Activated naive CD8-positive, alpha-beta T cell treated with anti-CD3 and anti-CD28 coated beads, Interleukin-2, amount 50 U/mL, for 24 hours (primary cell): ENCODE measurements at regions not wholly inside any gene's neighbourhood (a gene's known extent, or its start where the extent isn't known, plus 50 kb on each side); places are given as distances from the start of the nearest gene placed in this dataset.

Source experiments
- ATAC-seq: fragments of 150-1000 bp; cut with Tn5 transposase; one replicate; pipeline ENCODE4 v1.10.0; 2021
- DNase-seq: peaks from one replicate; pipeline ENCODE4 v3.0.0; 2021
- H3K27ac Mint-ChIP-seq: one replicate; pipeline ENCODE4 v1.8.0; 2021; ENCODE audit warnings: mild to moderate bottlenecking, mixed read lengths
- H3K27me3 Mint-ChIP-seq: one replicate; pipeline ENCODE4 v1.8.0; 2021; ENCODE audit warnings: mixed read lengths
- H3K36me3 Mint-ChIP-seq: one replicate; pipeline ENCODE4 v1.8.0; 2021; ENCODE audit warnings: low read depth, mixed read lengths
- H3K4me1 Mint-ChIP-seq: one replicate; pipeline ENCODE4 v1.8.0; 2021; ENCODE audit warnings: mixed read lengths
- H3K4me3 Mint-ChIP-seq: one replicate; pipeline ENCODE4 v1.8.0; 2021; ENCODE audit warnings: mild to moderate bottlenecking, moderate library complexity, mixed read lengths
- H3K9me3 Mint-ChIP-seq: one replicate; pipeline ENCODE4 v1.8.0; 2021; ENCODE audit warnings: mixed read lengths

- Mint-ChIP-seq H3K4me3 (no peak overlapping the region), H3K27me3 (no peaks in the 10 kb centered on the region), H3K4me1 (no peaks in the 10 kb centered on the region), H3K27ac (no peak overlapping the region), H3K9me3 (no peaks in the 10 kb centered on the region), H3K36me3 (no peaks in the 10 kb centered on the region)
- ATAC-seq (no peak), DNase-seq (no peak)
Observed at GRCh38 chr1:194102607-194103006, 916.2 kb upstream of the B3GALT2 start.

GRCh38 chr1:194084755-194085154, 898.3 kb upstream of the B3GALT2 start:
- DNase-seq (no peak), ATAC-seq (no peak)
- Mint-ChIP-seq H3K4me3 (no peak overlapping the region), H3K27me3 (no peaks in the 10 kb centered on the region), H3K9me3 (peaks cover 5% of the 10 kb centered on the region), H3K4me1 (no peaks in the 10 kb centered on the region), H3K36me3 (no peaks in the 10 kb centered on the region), H3K27ac (no peak overlapping the region)

- ATAC-seq (no peak), DNase-seq (no peak)
- H3K4me1 Mint-ChIP-seq = peaks cover 2% of the 10 kb centered on the region
- no peaks in the 10 kb centered on the region for H3K36me3 Mint-ChIP-seq
- H3K27me3 Mint-ChIP-seq = no peaks in the 10 kb centered on the region
- no peak overlapping the region for H3K27ac Mint-ChIP-seq
- no peak overlapping the region for H3K4me3 Mint-ChIP-seq
- H3K9me3 Mint-ChIP-seq = peaks cover 15% of the 10 kb centered on the region
Observed at GRCh38 chr1:194081444-194081843, 895.0 kb upstream of the B3GALT2 start.

GRCh38 chr1:194080826-194081225, 894.4 kb upstream of the B3GALT2 start:
- ATAC-seq (no peak), DNase-seq (no peak)
- Mint-ChIP-seq H3K27ac (no peak overlapping the region), H3K4me1 (peaks cover 2% of the 10 kb centered on the region), H3K9me3 (peaks cover 15% of the 10 kb centered on the region), H3K4me3 (no peak overlapping the region), H3K27me3 (no peaks in the 10 kb centered on the region), H3K36me3 (no peaks in the 10 kb centered on the region)

- Mint-ChIP-seq H3K9me3 (peaks cover 15% of the 10 kb centered on the region), H3K36me3 (no peaks in the 10 kb centered on the region), H3K4me1 (peaks cover 2% of the 10 kb centered on the region), H3K4me3 (no peak overlapping the region), H3K27ac (no peak overlapping the region), H3K27me3 (no peaks in the 10 kb centered on the region)
- DNase-seq (no peak), ATAC-seq (no peak)
Observed at GRCh38 chr1:194078765-194079164, 892.4 kb upstream of the B3GALT2 start.

GRCh38 chr1:194076646-194077045, 890.2 kb upstream of the B3GALT2 start:
- Mint-ChIP-seq H3K27ac (no peak overlapping the region), H3K4me3 (no peak overlapping the region), H3K4me1 (peaks cover 2% of the 10 kb centered on the region), H3K27me3 (no peaks in the 10 kb centered on the region), H3K36me3 (no peaks in the 10 kb centered on the region), H3K9me3 (peaks cover 11% of the 10 kb centered on the region)
- DNase-seq (no peak), ATAC-seq (no peak)

- DNase-seq = no peak
- ATAC-seq = no peak
- Mint-ChIP-seq H3K27me3 (no peaks in the 10 kb centered on the region), H3K4me3 (no peak overlapping the region), H3K36me3 (no peaks in the 10 kb centered on the region), H3K9me3 (peaks cover 11% of the 10 kb centered on the region), H3K27ac (no peak overlapping the region), H3K4me1 (peaks cover 2% of the 10 kb centered on the region)
Observed at GRCh38 chr1:194073833-194074232, 887.4 kb upstream of the B3GALT2 start.

- no peak overlapping the region for H3K27ac Mint-ChIP-seq
- H3K27me3 Mint-ChIP-seq = no peaks in the 10 kb centered on the region
- H3K9me3 Mint-ChIP-seq = no peaks in the 10 kb centered on the region
- DNase-seq (no peak), ATAC-seq (no peak)
- no peak overlapping the region for H3K4me3 Mint-ChIP-seq
- no peaks in the 10 kb centered on the region for H3K36me3 Mint-ChIP-seq
- H3K4me1 Mint-ChIP-seq = no peaks in the 10 kb centered on the region
Observed at GRCh38 chr1:194071205-194071604, 884.8 kb upstream of the B3GALT2 start.

GRCh38 chr1:194069831-194070218, 883.4 kb upstream of the B3GALT2 start:
- H3K27me3 Mint-ChIP-seq = no peaks in the 10 kb centered on the region
- no peaks in the 10 kb centered on the region for H3K4me1 Mint-ChIP-seq
- ATAC-seq (no peak), DNase-seq (no peak)
- no peak overlapping the region for H3K4me3 Mint-ChIP-seq
- no peak overlapping the region for H3K27ac Mint-ChIP-seq
- H3K9me3 Mint-ChIP-seq = no peaks in the 10 kb centered on the region
- H3K36me3 Mint-ChIP-seq = no peaks in the 10 kb centered on the region

- Mint-ChIP-seq H3K27me3 (no peaks in the 10 kb centered on the region), H3K4me3 (no peak overlapping the region), H3K27ac (no peak overlapping the region), H3K9me3 (no peaks in the 10 kb centered on the region), H3K4me1 (no peaks in the 10 kb centered on the region), H3K36me3 (no peaks in the 10 kb centered on the region)
- ATAC-seq = no peak
- no peak for DNase-seq
Observed at GRCh38 chr1:194069168-194069830, 882.9 kb upstream of the B3GALT2 start.

GRCh38 chr1:194068446-194069167, 882.2 kb upstream of the B3GALT2 start:
- ATAC-seq (no peak), DNase-seq (no peak)
- H3K27ac Mint-ChIP-seq = no peak overlapping the region
- H3K27me3 Mint-ChIP-seq = no peaks in the 10 kb centered on the region
- no peak overlapping the region for H3K4me3 Mint-ChIP-seq
- H3K4me1 Mint-ChIP-seq = no peaks in the 10 kb centered on the region
- H3K36me3 Mint-ChIP-seq = no peaks in the 10 kb centered on the region
- H3K9me3 Mint-ChIP-seq = peaks cover 6% of the 10 kb centered on the region

GRCh38 chr1:194067772-194068171, 881.4 kb upstream of the B3GALT2 start:
- no peak overlapping the region for H3K27ac Mint-ChIP-seq
- H3K4me1 Mint-ChIP-seq = no peaks in the 10 kb centered on the region
- no peaks in the 10 kb centered on the region for H3K36me3 Mint-ChIP-seq
- ATAC-seq = no peak
- H3K4me3 Mint-ChIP-seq = no peak overlapping the region
- no peaks in the 10 kb centered on the region for H3K27me3 Mint-ChIP-seq
- no peak for DNase-seq
- peaks cover 7% of the 10 kb centered on the region for H3K9me3 Mint-ChIP-seq

GRCh38 chr1:194062962-194063361, 876.5 kb upstream of the B3GALT2 start:
- Mint-ChIP-seq H3K4me1 (peaks cover 22% of the 10 kb centered on the region), H3K4me3 (no peak overlapping the region), H3K27ac (no peak overlapping the region), H3K36me3 (peaks cover 10% of the 10 kb centered on the region), H3K27me3 (no peaks in the 10 kb centered on the region), H3K9me3 (peaks cover 24% of the 10 kb centered on the region)
- DNase-seq = no peak
- ATAC-seq = no peak

- DNase-seq (no peak), ATAC-seq (no peak)
- H3K36me3 Mint-ChIP-seq = peaks cover 10% of the 10 kb centered on the region
- H3K9me3 Mint-ChIP-seq = peaks cover 24% of the 10 kb centered on the region
- no peak overlapping the region for H3K4me3 Mint-ChIP-seq
- H3K27ac Mint-ChIP-seq = no peak overlapping the region
- H3K4me1 Mint-ChIP-seq = peaks cover 25% of the 10 kb centered on the region
- no peaks in the 10 kb centered on the region for H3K27me3 Mint-ChIP-seq
Observed at GRCh38 chr1:194062526-194062925, 876.1 kb upstream of the B3GALT2 start.

GRCh38 chr1:194060481-194060880, 874.1 kb upstream of the B3GALT2 start:
- peaks cover 45% of the 10 kb centered on the region for H3K4me1 Mint-ChIP-seq
- no peak for ATAC-seq

More at GRCh38 chr1:194060481-194060880, 874.1 kb upstream of the B3GALT2 start:
- no peak for DNase-seq
- H3K27me3 Mint-ChIP-seq = no peaks in the 10 kb centered on the region
- H3K4me3 Mint-ChIP-seq = no peak overlapping the region
- H3K36me3 Mint-ChIP-seq = peaks cover 10% of the 10 kb centered on the region
- peak overlapping the region; percentile 24 for H3K27ac Mint-ChIP-seq
- peaks cover 24% of the 10 kb centered on the region for H3K9me3 Mint-ChIP-seq
